BLaER1 (cell line): ENCODE measurements at regions not wholly inside any gene's neighbourhood (a gene's known extent, or its start where the extent isn't known, plus 50 kb on each side); places are given as distances from the start of the nearest gene placed in this dataset.

Experiments
- H3K27ac ChIP-seq: shearing (Covaris generic); formaldehyde crosslinking; 2 replicates; pipeline ENCODE4 v1.8.1; 2022
- H3K27me3 ChIP-seq: shearing (Covaris generic); formaldehyde crosslinking; 2 replicates; pipeline ENCODE4 v1.8.1; 2022
- H3K36me3 ChIP-seq: shearing (Covaris generic); formaldehyde crosslinking; 2 replicates; pipeline ENCODE4 v1.8.1; 2022
- H3K4me1 ChIP-seq: shearing (Covaris generic); formaldehyde crosslinking; 2 replicates; pipeline ENCODE4 v1.8.1; 2022
- H3K4me2 ChIP-seq: shearing (Covaris generic); formaldehyde crosslinking; 2 replicates; pipeline ENCODE4 v1.8.1; 2022
- H3K4me3 ChIP-seq: shearing (Covaris generic); formaldehyde crosslinking; 2 replicates; pipeline ENCODE4 v1.8.1; 2022
- H3K9ac ChIP-seq: shearing (Covaris generic); formaldehyde crosslinking; 2 replicates; pipeline ENCODE4 v1.8.1; 2022
- H3K9me3 ChIP-seq: shearing (Covaris generic); formaldehyde crosslinking; 2 replicates; pipeline ENCODE4 v1.8.1; 2022
- H4K20me1 ChIP-seq: shearing (Covaris generic); formaldehyde crosslinking; 2 replicates; pipeline ENCODE4 v1.8.1; 2022
- Cebpa-rat ChIP-seq: shearing (Covaris generic); IDR thresholded peaks from 2 replicates; pipeline ENCODE4 v1.8.1; 2022

- Histone ChIP-seq H3K27ac (no peak overlapping the region), H3K9me3 (0 out of 2 replicates have a peak, but pooled peaks cover 3% of the 10 kb centered on the region), H3K27me3 (no peaks in the 10 kb centered on the region), H3K9ac (no peak overlapping the region), H4K20me1 (no peaks in the 10 kb centered on the region), H3K4me1 (no peaks in the 10 kb centered on the region), H3K4me3 (no peak overlapping the region), H3K36me3 (no peaks in the 10 kb centered on the region), H3K4me2 (no peak overlapping the region)
- TF ChIP-seq Cebpa-rat, result no peak
Measured at GRCh38 chr1:103854279-103854678, 104.6 kb downstream of the AMY1C start.

- no peaks in the 10 kb centered on the region for H3K4me1 ChIP-seq
- H3K9ac ChIP-seq, result no peak overlapping the region
- H3K4me3 ChIP-seq, result no peak overlapping the region
- no peak overlapping the region for H3K4me2 ChIP-seq
- H3K27ac ChIP-seq, result no peak overlapping the region
- no peaks in the 10 kb centered on the region for H3K9me3 ChIP-seq
- no peaks in the 10 kb centered on the region for H3K27me3 ChIP-seq
- no peaks in the 10 kb centered on the region for H3K36me3 ChIP-seq
- no peaks in the 10 kb centered on the region for H4K20me1 ChIP-seq
- TF ChIP-seq Cebpa-rat, result no peak
Measured at GRCh38 chr1:103859721-103860120, 110.0 kb downstream of the AMY1C start.

- Histone ChIP-seq H3K4me2 (no peak overlapping the region), H3K27me3 (no peaks in the 10 kb centered on the region), H3K36me3 (no peaks in the 10 kb centered on the region), H3K27ac (no peak overlapping the region), H3K4me3 (no peak overlapping the region), H4K20me1 (no peaks in the 10 kb centered on the region), H3K9ac (no peak overlapping the region), H3K9me3 (no peaks in the 10 kb centered on the region), H3K4me1 (no peaks in the 10 kb centered on the region)
- TF ChIP-seq Cebpa-rat, result no peak
Measured at GRCh38 chr1:103898576-103899345, 149.1 kb downstream of the AMY1C start.

- no peak overlapping the region for H3K4me2 ChIP-seq
- no peaks in the 10 kb centered on the region for H3K4me1 ChIP-seq
- H3K4me3 ChIP-seq, result no peak overlapping the region
- H3K27ac ChIP-seq, result no peak overlapping the region
- H3K9me3 ChIP-seq, result no peaks in the 10 kb centered on the region
- no peak for TF ChIP-seq Cebpa-rat
- no peaks in the 10 kb centered on the region for H3K27me3 ChIP-seq
- H4K20me1 ChIP-seq, result no peaks in the 10 kb centered on the region
- H3K9ac ChIP-seq, result no peak overlapping the region
- no peaks in the 10 kb centered on the region for H3K36me3 ChIP-seq
Measured at GRCh38 chr1:103900005-103900404, 150.3 kb downstream of the AMY1C start.

- Histone ChIP-seq H3K9me3 (no peaks in the 10 kb centered on the region), H3K27me3 (no peaks in the 10 kb centered on the region), H3K9ac (no peak overlapping the region), H4K20me1 (no peaks in the 10 kb centered on the region), H3K27ac (no peak overlapping the region), H3K4me3 (no peak overlapping the region), H3K4me1 (no peaks in the 10 kb centered on the region), H3K4me2 (no peak overlapping the region), H3K36me3 (no peaks in the 10 kb centered on the region)
- no peak for TF ChIP-seq Cebpa-rat
Measured at GRCh38 chr1:103901072-103901471, 151.4 kb downstream of the AMY1C start.

- no peak overlapping the region for H3K4me3 ChIP-seq
- peaks cover 7% of the 10 kb centered on the region; the same call in 1 of the 2 replicates for H3K4me1 ChIP-seq
- H3K9ac ChIP-seq, result no peak overlapping the region
- no peaks in the 10 kb centered on the region for H3K9me3 ChIP-seq
- no peak overlapping the region for H3K4me2 ChIP-seq
- TF ChIP-seq Cebpa-rat, result no peak
- H3K27me3 ChIP-seq, result no peaks in the 10 kb centered on the region
- H3K36me3 ChIP-seq, result no peaks in the 10 kb centered on the region
- no peak overlapping the region for H3K27ac ChIP-seq
- no peaks in the 10 kb centered on the region for H4K20me1 ChIP-seq
Measured at GRCh38 chr1:103905363-103905762, 155.7 kb downstream of the AMY1C start.

- Histone ChIP-seq H3K9ac (no peak overlapping the region), H3K27me3 (no peaks in the 10 kb centered on the region), H4K20me1 (no peaks in the 10 kb centered on the region), H3K36me3 (no peaks in the 10 kb centered on the region), H3K4me1 (peaks cover 7% of the 10 kb centered on the region; the same call in 1 of the 2 replicates), H3K27ac (no peak overlapping the region), H3K9me3 (no peaks in the 10 kb centered on the region), H3K4me2 (no peak overlapping the region), H3K4me3 (no peak overlapping the region)
- TF ChIP-seq Cebpa-rat, result no peak
Measured at GRCh38 chr1:103911450-103911849, 161.8 kb downstream of the AMY1C start.

- Histone ChIP-seq H4K20me1 (no peaks in the 10 kb centered on the region), H3K4me1 (no peaks in the 10 kb centered on the region), H3K27me3 (no peaks in the 10 kb centered on the region), H3K4me2 (no peak overlapping the region), H3K9ac (no peak overlapping the region), H3K9me3 (no peaks in the 10 kb centered on the region), H3K36me3 (no peaks in the 10 kb centered on the region), H3K27ac (no peak overlapping the region), H3K4me3 (no peak overlapping the region)
- no peak for TF ChIP-seq Cebpa-rat
Measured at GRCh38 chr1:103917795-103918194, 168.1 kb downstream of the AMY1C start.

GRCh38 chr1:103931891-103932290 is 182.2 kb downstream of the AMY1C start:
- no peak overlapping the region for H3K4me3 ChIP-seq
- no peaks in the 10 kb centered on the region for H3K36me3 ChIP-seq
- no peaks in the 10 kb centered on the region for H4K20me1 ChIP-seq
- no peaks in the 10 kb centered on the region for H3K9me3 ChIP-seq
- no peak overlapping the region for H3K4me2 ChIP-seq
- H3K4me1 ChIP-seq, result no peaks in the 10 kb centered on the region
- H3K27me3 ChIP-seq, result no peaks in the 10 kb centered on the region
- H3K27ac ChIP-seq, result no peak overlapping the region
- no peak overlapping the region for H3K9ac ChIP-seq
- TF ChIP-seq Cebpa-rat, result no peak

GRCh38 chr1:103937763-103938357 is 188.2 kb downstream of the AMY1C start:
- H3K27ac ChIP-seq, result no peak overlapping the region
- no peaks in the 10 kb centered on the region for H4K20me1 ChIP-seq
- H3K36me3 ChIP-seq, result no peaks in the 10 kb centered on the region
- H3K4me2 ChIP-seq, result no peak overlapping the region
- H3K4me1 ChIP-seq, result no peaks in the 10 kb centered on the region
- no peak overlapping the region for H3K4me3 ChIP-seq
- H3K9ac ChIP-seq, result no peak overlapping the region
- TF ChIP-seq Cebpa-rat, result no peak
- no peaks in the 10 kb centered on the region for H3K27me3 ChIP-seq
- H3K9me3 ChIP-seq, result no peaks in the 10 kb centered on the region
